Endodermal cell (in vitro differentiated cells): ENCODE measurements at regions not wholly inside any gene's neighbourhood (a gene's known extent, or its start where the extent isn't known, plus 50 kb on each side); places are given as distances from the start of the nearest gene placed in this dataset.

Experiments
- DNase-seq: peaks from one replicate; pipeline ENCODE4 v3.0.0-alpha.2; 2017
- H3K27ac ChIP-seq: 2 replicates; pipeline ENCODE4 v1.5.1; 2013; ENCODE audit warnings: mild to moderate bottlenecking, low read depth, low read length, moderate library complexity
- H3K27me3 ChIP-seq: 2 replicates; pipeline ENCODE4 v1.6.1; 2013; ENCODE audit warnings: mild to moderate bottlenecking, low read length, moderate library complexity; ENCODE audit not compliant: insufficient read depth, control insufficient read depth, poor library complexity, severe bottlenecking
- H3K36me3 ChIP-seq: 2 replicates; pipeline ENCODE4 v1.7.0; 2013; ENCODE audit warnings: mild to moderate bottlenecking, low read length, moderate library complexity; ENCODE audit not compliant: control insufficient read depth, insufficient read depth
- H3K4me1 ChIP-seq: one replicate; pipeline ENCODE4 v1.7.0; 2013; ENCODE audit warnings: low read length; ENCODE audit not compliant: control insufficient read depth, insufficient read depth
- H3K4me3 ChIP-seq: 2 replicates; pipeline ENCODE4 v1.5.1; 2013; ENCODE audit warnings: mild to moderate bottlenecking, low read length, moderate library complexity
- H3K9ac ChIP-seq: 2 replicates; pipeline ENCODE4 v1.6.1; 2013; ENCODE audit warnings: mild to moderate bottlenecking, low read length, moderate library complexity; ENCODE audit not compliant: poor library complexity, severe bottlenecking; ENCODE audit errors: extremely low read depth
- H3K9me3 ChIP-seq: 2 replicates; pipeline ENCODE4 v1.6.1; 2013; ENCODE audit warnings: mild to moderate bottlenecking, low read length, moderate library complexity; ENCODE audit not compliant: control insufficient read depth
- H3K27ac Mint-ChIP-seq: 2 replicates; pipeline ENCODE4 v1.8.0; 2020; ENCODE audit warnings: mixed read lengths
- H3K27me3 Mint-ChIP-seq: 2 replicates; pipeline ENCODE4 v1.8.0; 2021; ENCODE audit warnings: mild to moderate bottlenecking, mixed read lengths; ENCODE audit not compliant: insufficient read depth
- H3K36me3 Mint-ChIP-seq: 2 replicates; pipeline ENCODE4 v1.8.0; 2020; ENCODE audit warnings: low read depth, mixed read lengths
- H3K4me1 Mint-ChIP-seq: 2 replicates; pipeline ENCODE4 v1.8.0; 2020; ENCODE audit warnings: mixed read lengths
- H3K4me3 Mint-ChIP-seq: 2 replicates; pipeline ENCODE4 v1.8.0; 2020; ENCODE audit warnings: mild to moderate bottlenecking, moderate library complexity, mixed read lengths
- H3K9me3 Mint-ChIP-seq: 2 replicates; pipeline ENCODE4 v1.8.0; 2020; ENCODE audit warnings: mild to moderate bottlenecking, mixed read lengths
- CTCF ChIP-seq: fragments of 200-600 bp; sonication (generic); conservative IDR thresholded peaks from 2 replicates; pipeline ENCODE4 v1.5.0; 2021; ENCODE audit warnings: antibody characterized with exemption, mild to moderate bottlenecking
- WGBS, 2 experiments: methylation state at CpG; one replicate each; pipeline versions ENCODE4 v1.1.5 to v1.1.7; 2013; ENCODE audit warnings: missing lambda C conversion rate in 2 of 2, mixed read lengths in 1 of 2; ENCODE audit not compliant: insufficient coverage in 1 of 2, insufficient read length in 1 of 2; 5-methylcytosine and 5-hydroxymethylcytosine counted together

GRCh38 chr1:216984536-216984935, 261.3 kb upstream of the ESRRG start:
- Histone ChIP-seq H3K36me3 (no peaks in the 10 kb centered on the region), H3K4me3 (no peak overlapping the region), H3K9me3 (no peaks in the 10 kb centered on the region), H3K27me3 (no peaks in the 10 kb centered on the region), H3K4me1 (peaks cover 3% of the 10 kb centered on the region), H3K27ac (no peak overlapping the region), H3K9ac (no peak overlapping the region)
- no peaks in the 10 kb centered on the region for H3K9me3 Mint-ChIP-seq
- no peak for TF ChIP-seq CTCF
- H3K36me3 Mint-ChIP-seq: no peaks in the 10 kb centered on the region
- no peak overlapping the region for H3K27ac Mint-ChIP-seq
- no peak for DNase-seq
- peaks cover 6% of the 10 kb centered on the region for H3K4me1 Mint-ChIP-seq
- WGBS, 2 experiments: 25 to 33% methylated on average over 1 of the region's 1 CpG
- H3K27me3 Mint-ChIP-seq: peaks cover 10% of the 10 kb centered on the region
- no peak overlapping the region for H3K4me3 Mint-ChIP-seq

DNA sequence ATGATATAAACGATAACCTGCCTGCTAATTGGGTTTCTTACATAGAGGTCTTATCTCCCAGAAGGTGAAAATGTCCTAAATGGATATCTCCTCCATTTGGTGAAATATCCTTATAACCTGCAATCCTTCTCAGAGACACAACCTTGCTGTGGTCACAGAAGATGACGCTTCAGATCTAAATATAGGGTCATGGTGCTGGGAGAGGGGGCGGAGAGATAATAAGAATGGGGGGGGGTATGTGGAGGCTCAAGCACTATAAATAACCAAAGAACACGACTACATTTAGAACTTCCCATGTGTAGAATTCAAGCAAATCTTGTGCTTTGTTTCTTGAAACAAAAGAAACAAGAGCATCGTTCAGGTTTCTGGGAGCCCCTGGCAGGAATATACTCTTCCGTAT, 260.6 kb upstream of the ESRRG start:
- H3K9me3 ChIP-seq: no peaks in the 10 kb centered on the region
- no peaks in the 10 kb centered on the region for H3K36me3 ChIP-seq
- Mint-ChIP-seq H3K4me1 (peaks cover 6% of the 10 kb centered on the region), H3K27me3 (peaks cover 10% of the 10 kb centered on the region), H3K4me3 (no peak overlapping the region), H3K36me3 (no peaks in the 10 kb centered on the region), H3K9me3 (no peaks in the 10 kb centered on the region), H3K27ac (no peak overlapping the region)
- H3K4me3 ChIP-seq: no peak overlapping the region
- TF ChIP-seq CTCF: no peak
- no peaks in the 10 kb centered on the region for H3K27me3 ChIP-seq
- DNase-seq: no peak
- no peak overlapping the region for H3K27ac ChIP-seq
- peaks cover 3% of the 10 kb centered on the region for H3K4me1 ChIP-seq
- 83 to 94% methylated on average over 3 to 4 of the region's 6 CpGs for WGBS, 2 experiments
- H3K9ac ChIP-seq: no peak overlapping the region

DNA sequence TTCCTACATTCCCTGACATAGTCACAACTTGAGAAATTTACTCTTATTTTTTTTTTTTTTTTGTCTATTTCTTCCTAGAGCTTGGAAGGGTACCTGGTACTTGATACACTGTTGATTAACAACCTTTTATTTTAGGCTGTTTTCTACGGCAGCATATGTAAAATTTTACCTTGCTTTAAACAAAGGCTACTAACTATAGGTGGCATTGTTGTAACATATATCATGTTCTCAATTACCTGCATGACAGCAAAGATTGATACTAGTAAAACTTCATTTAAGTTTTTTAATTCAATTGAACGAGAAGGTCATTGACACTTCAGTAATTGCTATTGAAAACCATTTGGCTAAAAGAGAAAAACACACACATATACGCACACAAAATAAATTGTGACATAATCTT, 238.3 kb upstream of the ESRRG start:
- Histone ChIP-seq H3K9me3 (peaks cover under 1% of the 10 kb centered on the region), H3K4me3 (no peak overlapping the region), H3K36me3 (no peaks in the 10 kb centered on the region), H3K27me3 (no peaks in the 10 kb centered on the region), H3K9ac (no peak overlapping the region), H3K4me1 (no peaks in the 10 kb centered on the region), H3K27ac (no peak overlapping the region)
- Mint-ChIP-seq H3K27me3 (no peaks in the 10 kb centered on the region), H3K27ac (no peak overlapping the region), H3K4me1 (no peaks in the 10 kb centered on the region), H3K4me3 (no peak overlapping the region), H3K9me3 (no peaks in the 10 kb centered on the region), H3K36me3 (no peaks in the 10 kb centered on the region)
- WGBS, 2 experiments: 20 to 54% methylated on average over 2 to 3 of the region's 3 CpGs
- no peak for TF ChIP-seq CTCF
- DNase-seq: no peak
